Fibroblast of the aortic adventitia (primary cell): ENCODE measurements at regions not wholly inside any gene's neighbourhood (a gene's known extent, or its start where the extent isn't known, plus 50 kb on each side); places are given as distances from the start of the nearest gene placed in this dataset.

Source experiments
- DNase-seq: peaks from one replicate; pipeline ENCODE4 v3.0.0-alpha.2; 2010; ENCODE audit warnings: low read depth
- H3K4me3 ChIP-seq: 2 replicates; pipeline ENCODE4 v1.5.1; 2011; ENCODE audit warnings: low read depth, mild to moderate bottlenecking, control low read depth, low read length, moderate library complexity
- TF ChIP-seq, protein P1 (sequence below): IDR thresholded peaks from 2 replicates; pipeline ENCODE4 v1.5.1; 2011; ENCODE audit warnings: mild to moderate bottlenecking, low read length, control low read depth, inconsistent platforms; ENCODE audit not compliant: insufficient read depth

DNA sequence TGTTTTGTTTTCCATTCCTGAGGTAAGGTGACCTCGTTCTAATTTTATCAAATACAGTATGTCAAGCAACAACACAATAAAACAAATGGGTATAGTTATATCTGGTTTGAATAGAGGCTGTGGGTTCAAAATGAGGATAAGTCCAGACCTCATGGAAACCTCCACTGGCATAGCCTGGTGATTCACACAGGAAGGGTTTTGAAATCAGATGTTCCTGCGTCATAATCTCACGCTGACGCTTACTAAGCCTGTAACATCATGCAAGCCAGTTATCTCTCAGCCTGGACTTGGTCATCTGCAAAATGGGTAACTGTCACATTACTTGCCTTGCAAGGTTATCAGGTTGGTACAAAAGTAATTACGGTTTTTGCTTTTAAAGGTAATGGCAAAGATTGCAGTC, 1056.3 kb upstream of the EEF2KMT start:
- TF ChIP-seq, protein P1, sequence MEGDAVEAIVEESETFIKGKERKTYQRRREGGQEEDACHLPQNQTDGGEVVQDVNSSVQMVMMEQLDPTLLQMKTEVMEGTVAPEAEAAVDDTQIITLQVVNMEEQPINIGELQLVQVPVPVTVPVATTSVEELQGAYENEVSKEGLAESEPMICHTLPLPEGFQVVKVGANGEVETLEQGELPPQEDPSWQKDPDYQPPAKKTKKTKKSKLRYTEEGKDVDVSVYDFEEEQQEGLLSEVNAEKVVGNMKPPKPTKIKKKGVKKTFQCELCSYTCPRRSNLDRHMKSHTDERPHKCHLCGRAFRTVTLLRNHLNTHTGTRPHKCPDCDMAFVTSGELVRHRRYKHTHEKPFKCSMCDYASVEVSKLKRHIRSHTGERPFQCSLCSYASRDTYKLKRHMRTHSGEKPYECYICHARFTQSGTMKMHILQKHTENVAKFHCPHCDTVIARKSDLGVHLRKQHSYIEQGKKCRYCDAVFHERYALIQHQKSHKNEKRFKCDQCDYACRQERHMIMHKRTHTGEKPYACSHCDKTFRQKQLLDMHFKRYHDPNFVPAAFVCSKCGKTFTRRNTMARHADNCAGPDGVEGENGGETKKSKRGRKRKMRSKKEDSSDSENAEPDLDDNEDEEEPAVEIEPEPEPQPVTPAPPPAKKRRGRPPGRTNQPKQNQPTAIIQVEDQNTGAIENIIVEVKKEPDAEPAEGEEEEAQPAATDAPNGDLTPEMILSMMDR: no peak
- H3K4me3 ChIP-seq: no peak overlapping the region
- no peak for DNase-seq

DNA sequence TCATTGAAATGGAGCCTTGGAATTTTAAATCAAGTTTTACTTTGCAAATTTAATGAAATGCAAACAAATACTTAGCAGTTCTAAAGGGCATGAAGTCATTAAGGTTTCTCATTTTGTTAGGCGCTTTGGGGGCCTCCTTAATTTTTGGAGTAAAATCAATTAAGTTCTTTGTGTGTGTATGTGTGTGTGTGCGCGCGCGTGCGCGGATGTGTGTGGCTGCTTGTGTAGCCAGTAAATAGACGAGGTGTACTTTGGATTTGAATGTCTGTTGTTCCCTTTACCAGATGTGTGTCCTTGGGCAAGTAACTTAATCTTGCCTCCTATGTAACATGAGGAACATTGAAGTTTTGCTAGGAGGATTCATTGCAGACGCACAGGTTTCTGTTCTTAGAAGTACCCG, 1051.4 kb upstream of the EEF2KMT start:
- no peak for DNase-seq
- no peak overlapping the region for H3K4me3 ChIP-seq
- TF ChIP-seq, protein P1: no peak

GRCh38 chr16:6148361-6148760, 1050.8 kb upstream of the EEF2KMT start:
- no peak overlapping the region for H3K4me3 ChIP-seq
- TF ChIP-seq, protein P1: no peak
- no peak for DNase-seq

GRCh38 chr16:6146874-6147425, 1049.4 kb upstream of the EEF2KMT start:
- TF ChIP-seq, protein P1: no peak

GRCh38 chr16:6146356-6146755, 1048.8 kb upstream of the EEF2KMT start:
- H3K4me3 ChIP-seq: no peak overlapping the region
- DNase-seq: no peak
- TF ChIP-seq, protein P1: no peak

More at GRCh38 chr16:6146874-6147425, 1049.4 kb upstream of the EEF2KMT start:
- DNase-seq: no peak
- H3K4me3 ChIP-seq: no peak overlapping the region

GRCh38 chr16:6144463-6144862, 1046.9 kb upstream of the EEF2KMT start:
- DNase-seq: no peak
- TF ChIP-seq, protein P1: no peak
- H3K4me3 ChIP-seq: no peak overlapping the region

DNA sequence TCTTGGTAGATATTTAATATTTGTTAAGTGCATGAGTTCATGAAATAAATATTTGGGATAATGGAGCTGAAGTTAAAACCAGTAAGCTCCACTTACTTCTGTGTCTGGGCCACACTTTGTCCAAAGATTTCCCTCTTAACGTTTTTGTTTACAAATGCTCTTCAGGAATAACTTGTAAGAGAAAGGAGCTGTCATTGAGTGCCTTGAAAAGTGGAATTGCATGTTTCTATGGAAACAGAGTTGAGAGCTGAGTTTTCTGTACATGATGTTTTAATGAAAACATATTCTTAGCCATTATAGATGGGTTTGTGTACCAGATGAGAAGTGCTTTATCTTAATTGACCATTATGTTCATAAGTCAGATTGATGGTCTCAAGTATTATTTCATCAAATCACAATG, 1045.4 kb upstream of the EEF2KMT start:
- H3K4me3 ChIP-seq: no peak overlapping the region
- no peak for DNase-seq
- TF ChIP-seq, protein P1: no peak
